GM18502 (cell line): ENCODE measurements at regions not wholly inside any gene's neighbourhood (a gene's known extent, or its start where the extent isn't known, plus 50 kb on each side); places are given as distances from the start of the nearest gene placed in this dataset.

Source experiments
- ATAC-seq: cut with Tn5 transposase; IDR thresholded peaks from one replicate; pipeline ENCODE4 v1.9.1; 2021; ENCODE audit warnings: mild to moderate bottlenecking; ENCODE audit not compliant: unreplicated experiment, poor library complexity

DNA sequence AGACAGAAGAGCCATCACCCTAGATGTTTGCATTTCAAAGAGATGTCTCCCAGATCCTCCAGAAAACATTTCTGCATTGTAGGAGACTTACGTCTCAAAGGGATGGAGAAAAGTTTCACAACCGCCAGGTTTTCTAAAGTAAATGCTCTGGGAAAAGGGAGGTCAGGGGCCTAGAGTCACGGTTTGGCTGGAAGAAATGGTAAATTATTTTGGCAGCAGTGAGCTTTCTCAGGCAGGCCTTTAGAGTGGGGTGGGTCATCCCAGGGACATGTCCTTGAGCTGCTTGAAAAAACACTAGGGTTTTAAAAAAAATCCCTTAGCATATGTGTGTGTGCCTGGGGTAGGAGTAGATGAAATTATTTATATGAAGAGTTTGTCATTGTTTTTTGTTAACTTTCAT, 728.8 kb downstream of the TYW1 start:
- no peak for ATAC-seq

- no peak for ATAC-seq
These were observed 733.1 kb downstream of the TYW1 start for GRCh38 chr7:67729771-67730170.

- ATAC-seq: no peak
These were observed 735.1 kb downstream of the TYW1 start for GRCh38 chr7:67731704-67732103.

DNA sequence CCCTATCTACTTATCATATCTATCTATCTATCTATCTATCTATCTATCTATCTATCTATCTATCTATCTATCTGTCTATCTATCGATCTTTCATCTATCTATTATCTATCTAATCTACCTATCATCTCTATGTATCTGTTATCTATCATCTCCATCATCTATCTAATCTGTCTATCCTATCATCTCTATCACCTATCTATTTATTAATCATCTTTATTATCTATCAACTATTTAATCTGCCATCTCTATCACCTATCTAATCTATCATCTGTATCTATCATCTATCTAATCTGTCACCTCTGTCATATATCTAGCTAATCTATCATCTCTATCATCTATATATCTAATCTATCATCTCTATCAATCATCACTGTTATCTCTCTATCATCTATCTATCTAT, 736.3 kb downstream of the TYW1 start:
- no peak for ATAC-seq

GRCh38 chr7:67738145-67738544, 741.5 kb downstream of the TYW1 start:
- ATAC-seq: no peak

- ATAC-seq: no peak
These were observed 742.3 kb downstream of the TYW1 start for GRCh38 chr7:67738958-67739357.

DNA sequence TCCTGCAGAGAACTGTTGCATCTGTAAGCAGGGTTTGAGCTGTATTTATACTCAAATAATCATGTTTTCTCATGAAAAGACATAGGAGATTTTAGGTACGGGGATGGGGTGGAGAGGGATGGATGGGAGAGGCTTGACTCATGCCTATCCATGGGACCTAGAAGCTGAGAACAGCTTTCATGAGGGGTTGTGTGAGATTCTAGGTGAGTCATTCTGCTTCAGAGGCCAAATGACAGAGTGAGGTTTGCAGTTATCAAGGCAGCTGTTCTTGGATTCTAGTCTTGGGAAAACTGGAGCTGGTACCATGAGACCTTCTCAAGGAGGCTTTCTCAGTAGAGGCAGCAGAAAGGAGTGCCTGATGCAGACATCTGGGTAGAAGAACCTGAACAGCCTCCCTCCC, 746.9 kb downstream of the TYW1 start:
- no peak for ATAC-seq

DNA sequence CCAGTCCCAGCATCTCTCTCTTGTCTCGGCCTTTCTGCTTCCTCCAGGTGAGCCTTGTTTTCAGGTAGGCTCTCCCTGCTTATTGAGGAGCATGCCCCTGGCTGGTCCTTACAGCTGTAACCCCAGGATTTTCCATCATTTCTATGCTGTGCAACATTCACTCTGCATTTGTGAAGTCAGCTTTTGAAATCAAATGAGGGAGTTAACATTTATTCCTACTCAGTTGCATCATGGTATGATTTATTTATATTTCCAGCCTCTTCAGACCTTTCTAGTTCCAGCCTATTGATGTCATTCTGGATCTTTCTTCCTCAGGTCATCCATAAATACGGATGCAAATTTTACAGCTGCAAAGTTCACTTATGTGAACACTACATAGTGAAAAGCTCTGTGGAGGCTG, 755.6 kb downstream of the TYW1 start:
- no peak for ATAC-seq

DNA sequence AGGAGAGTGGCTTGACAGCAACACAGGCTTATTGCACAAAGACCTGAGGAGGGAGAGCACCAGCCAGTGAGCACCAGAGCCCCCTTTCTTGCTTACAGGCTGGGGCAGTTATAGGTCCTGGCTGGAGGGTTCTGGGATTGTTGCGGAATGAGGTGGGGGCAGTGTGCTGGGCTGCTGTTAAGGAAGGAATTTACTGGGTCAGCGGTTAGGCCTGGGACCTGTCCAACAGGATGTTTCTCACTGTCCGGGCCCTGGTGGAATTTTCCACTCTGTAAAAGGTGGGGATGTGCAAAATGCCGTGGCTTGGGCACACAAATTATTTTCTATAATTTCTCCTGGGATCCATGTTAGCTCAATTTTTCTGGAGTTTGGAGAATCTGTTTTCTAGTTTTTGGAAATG, 757.3 kb downstream of the TYW1 start:
- ATAC-seq: no peak

- ATAC-seq: no peak
These were observed 758.0 kb downstream of the TYW1 start for GRCh38 chr7:67754651-67755050.

DNA sequence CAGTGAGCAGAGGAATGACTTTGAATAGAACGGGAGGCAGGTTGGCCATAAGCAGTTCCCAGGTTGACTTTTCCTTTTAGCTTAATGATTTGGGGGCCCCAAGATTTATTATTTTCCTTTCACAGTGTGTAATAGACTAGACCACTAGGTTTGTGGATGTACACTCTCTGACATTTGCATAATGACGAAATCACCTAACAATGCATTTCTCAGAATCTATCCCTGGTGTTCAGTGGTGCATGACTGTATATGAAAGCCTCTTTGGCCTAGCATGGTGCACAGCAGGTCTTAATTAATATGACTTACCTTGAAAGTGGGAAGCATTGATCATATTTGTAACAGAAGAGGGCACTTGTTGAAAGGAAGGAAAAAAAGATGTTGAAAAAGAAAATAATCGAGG, 761.9 kb downstream of the TYW1 start:
- no peak for ATAC-seq

- no peak for ATAC-seq
These were observed 764.3 kb downstream of the TYW1 start for GRCh38 chr7:67760971-67761370.

- ATAC-seq: no peak
These were observed 765.9 kb downstream of the TYW1 start for GRCh38 chr7:67762516-67762915.

- ATAC-seq: no peak
These were observed 767.7 kb downstream of the TYW1 start for GRCh38 chr7:67764289-67764688.

DNA sequence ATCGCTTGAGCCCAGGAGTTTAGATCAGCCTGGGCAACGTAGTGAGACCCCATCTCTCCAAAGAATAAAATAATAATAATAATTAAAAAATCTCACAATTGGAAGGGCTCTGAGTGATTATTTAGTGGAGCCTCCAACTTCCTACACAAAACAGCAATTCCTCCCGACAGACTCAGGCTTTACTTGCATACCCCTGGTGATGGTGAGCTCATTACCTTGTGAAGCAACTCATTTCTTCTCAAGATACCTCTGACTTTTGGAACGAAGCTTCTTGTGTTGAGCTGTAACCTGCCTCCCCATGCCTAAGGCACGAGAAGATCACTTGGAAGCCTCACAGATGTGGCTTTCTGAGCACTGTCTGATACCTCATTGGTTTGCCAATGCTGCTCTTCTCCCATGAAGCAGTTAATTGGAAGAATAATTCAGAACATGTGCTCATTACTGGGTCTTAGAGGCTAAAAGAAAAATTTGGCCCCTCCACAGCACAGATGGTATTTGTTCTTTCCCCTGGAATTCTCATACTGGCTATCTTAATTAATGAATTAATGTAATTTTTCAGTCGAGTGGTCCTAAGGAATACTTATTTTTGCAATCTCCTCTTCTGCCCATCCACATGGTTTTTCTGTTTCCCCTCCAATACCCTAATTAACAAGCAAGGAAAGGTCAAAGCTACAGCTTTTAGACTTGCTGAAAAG, 769.0 kb downstream of the TYW1 start:
- ATAC-seq: no peak

- ATAC-seq: no peak
These were observed 770.3 kb downstream of the TYW1 start for GRCh38 chr7:67766906-67767410.

DNA sequence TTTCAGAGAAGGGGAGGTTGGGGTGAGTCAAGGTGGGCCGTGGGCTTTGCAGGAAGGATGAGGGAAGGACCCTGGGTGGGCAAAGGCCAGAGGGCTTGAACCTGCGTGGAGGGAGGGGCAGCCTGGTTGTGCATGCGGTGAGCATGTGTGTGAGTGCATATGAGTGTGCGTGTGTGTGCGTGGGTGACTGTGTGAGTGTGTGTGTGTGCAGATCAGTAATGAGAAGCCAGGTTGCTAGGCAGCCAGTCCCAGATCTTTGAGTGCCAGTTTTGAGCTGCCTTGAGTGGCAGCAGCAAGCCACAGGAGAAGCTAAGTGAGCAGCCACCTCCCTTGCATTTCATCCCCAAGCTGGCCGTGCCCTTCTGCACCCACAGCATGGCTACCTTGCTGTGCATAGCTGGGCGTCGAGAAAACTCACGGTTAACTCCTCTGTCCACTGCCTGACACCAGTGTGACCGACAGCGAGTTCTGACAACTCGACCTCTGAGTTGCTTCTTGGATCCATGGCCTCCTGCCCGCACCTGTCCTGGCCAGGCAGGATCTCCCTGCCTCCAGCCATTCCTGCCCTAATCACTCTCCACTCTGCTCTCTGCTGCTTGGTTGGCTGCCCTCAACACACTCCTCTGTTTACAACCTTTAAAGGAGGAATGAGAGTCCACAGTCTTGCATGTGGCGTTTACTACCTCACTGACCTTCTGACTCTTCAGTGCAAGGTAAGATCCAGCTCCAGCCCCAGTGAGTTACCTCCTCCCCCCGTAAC, 775.4 kb downstream of the TYW1 start:
- no peak for ATAC-seq

- no peak for ATAC-seq
These were observed 776.4 kb downstream of the TYW1 start for GRCh38 chr7:67773081-67773480.

DNA sequence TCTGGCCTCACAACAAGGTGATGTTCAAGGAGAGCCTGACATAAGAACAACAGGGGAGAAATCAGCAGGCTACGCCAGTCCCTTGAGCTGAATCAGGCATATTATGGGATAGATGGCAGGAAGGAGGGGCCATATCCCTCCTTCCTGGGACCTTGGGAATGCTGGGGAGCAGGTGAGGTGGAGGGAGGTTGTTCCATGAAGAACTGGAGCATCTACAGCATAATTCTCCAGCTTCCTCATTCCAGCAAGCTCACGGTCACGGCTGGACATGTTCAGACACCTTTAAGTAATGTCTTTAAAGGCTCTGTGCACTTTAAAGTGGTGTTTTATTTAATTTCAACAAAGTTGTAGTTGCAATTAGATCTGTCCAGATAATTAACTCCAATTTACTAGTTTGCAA, 780.5 kb downstream of the TYW1 start:
- ATAC-seq: no peak

DNA sequence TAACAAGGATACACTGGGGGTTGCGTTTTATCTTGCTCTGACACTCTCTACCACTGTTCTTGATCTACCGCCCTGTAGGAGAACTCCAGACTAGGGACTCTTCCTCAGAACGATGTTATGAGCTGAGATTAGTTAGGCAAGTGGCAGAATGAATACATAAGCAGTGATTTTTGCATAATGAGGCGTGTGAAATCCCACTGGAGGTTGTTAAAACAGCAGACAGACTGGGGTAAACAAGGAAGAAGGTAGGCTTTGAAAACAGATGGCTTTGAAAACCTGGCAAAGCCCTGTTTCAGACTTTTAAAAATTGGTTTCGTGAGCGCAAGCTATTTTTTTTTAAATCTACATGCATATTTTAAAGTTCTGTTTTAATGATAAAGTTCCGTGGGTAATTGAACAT, 785.2 kb downstream of the TYW1 start:
- ATAC-seq: no peak

GRCh38 chr7:67786021-67786420, 789.4 kb downstream of the TYW1 start:
- no peak for ATAC-seq

DNA sequence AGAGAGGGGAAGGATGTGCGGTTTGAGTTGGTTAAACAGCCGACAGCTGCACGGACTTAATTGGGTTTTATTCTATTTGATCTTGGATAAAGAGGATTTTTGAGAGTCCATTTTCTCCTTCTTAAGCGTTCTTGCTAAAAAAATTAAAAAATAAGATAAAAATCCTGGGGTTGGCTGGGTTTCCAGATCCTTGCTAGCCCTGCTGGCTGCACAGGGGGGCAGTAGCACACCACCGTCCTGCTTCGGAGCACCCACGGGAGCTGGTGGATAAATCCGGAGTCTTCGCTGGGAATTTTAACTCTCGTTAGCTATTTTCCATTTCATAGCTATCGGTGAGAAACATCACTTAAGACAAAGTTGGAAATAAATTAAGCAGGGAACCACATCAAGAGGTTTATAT, 792.0 kb downstream of the TYW1 start:
- ATAC-seq: no peak
